HG02759 (cell line): ENCODE measurements at regions not wholly inside any gene's neighbourhood (a gene's known extent, or its start where the extent isn't known, plus 50 kb on each side); places are given as distances from the start of the nearest gene placed in this dataset.

Experiments used
- ATAC-seq: cut with Tn5 transposase; IDR thresholded peaks from one replicate; pipeline ENCODE4 v1.9.1; 2021; ENCODE audit warnings: mild to moderate bottlenecking, moderate library complexity; ENCODE audit not compliant: unreplicated experiment

GRCh38 chr10:63735305-63735704, 214.1 kb downstream of the REEP3 start:
- ATAC-seq = no peak

GRCh38 chr10:63738410-63738809, 217.2 kb downstream of the REEP3 start:
- no peak for ATAC-seq

- ATAC-seq = no peak
These were observed 223.1 kb downstream of the REEP3 start for GRCh38 chr10:63744060-63744941.

- ATAC-seq = no peak
These were observed 228.7 kb downstream of the REEP3 start for GRCh38 chr10:63749915-63750314.

- no peak for ATAC-seq
These were observed 230.6 kb downstream of the REEP3 start for GRCh38 chr10:63751836-63752235.

GRCh38 chr10:63752318-63752717, 231.1 kb downstream of the REEP3 start:
- ATAC-seq = no peak

- no peak for ATAC-seq
These were observed 232.6 kb downstream of the REEP3 start for GRCh38 chr10:63753808-63754207.

GRCh38 chr10:63755441-63755840, 234.2 kb downstream of the REEP3 start:
- ATAC-seq = no peak

- ATAC-seq = no peak
These were observed 235.9 kb downstream of the REEP3 start for GRCh38 chr10:63757067-63757466.

GRCh38 chr10:63758080-63758479, 236.9 kb downstream of the REEP3 start:
- no peak for ATAC-seq

- ATAC-seq = no peak
These were observed 238.1 kb downstream of the REEP3 start for GRCh38 chr10:63759335-63759734.

GRCh38 chr10:63760034-63760707, 239.0 kb downstream of the REEP3 start:
- no peak for ATAC-seq

- ATAC-seq = no peak
These were observed 239.5 kb downstream of the REEP3 start for GRCh38 chr10:63760708-63761047.

GRCh38 chr10:63761243-63761642, 240.0 kb downstream of the REEP3 start:
- no peak for ATAC-seq

- no peak for ATAC-seq
These were observed 242.5 kb downstream of the REEP3 start for GRCh38 chr10:63763744-63764143.

- no peak for ATAC-seq
These were observed 243.9 kb downstream of the REEP3 start for GRCh38 chr10:63765126-63765525.

GRCh38 chr10:63766745-63767137, 245.5 kb downstream of the REEP3 start:
- no peak for ATAC-seq

GRCh38 chr10:63767138-63767801, 246.1 kb downstream of the REEP3 start:
- no peak for ATAC-seq

- ATAC-seq = no peak
These were observed 248.2 kb downstream of the REEP3 start for GRCh38 chr10:63769367-63769766.

GRCh38 chr10:63770523-63770922, 249.3 kb downstream of the REEP3 start:
- ATAC-seq = no peak

- no peak for ATAC-seq
These were observed 251.3 kb downstream of the REEP3 start for GRCh38 chr10:63772491-63772890.

GRCh38 chr10:63773106-63773505, 251.9 kb downstream of the REEP3 start:
- ATAC-seq = no peak
